ENCODE measurements at regions not wholly inside any gene's neighbourhood (a gene's known extent, or its start where the extent isn't known, plus 50 kb on each side); places are given as distances from the start of the nearest gene placed in this dataset.

DNA sequence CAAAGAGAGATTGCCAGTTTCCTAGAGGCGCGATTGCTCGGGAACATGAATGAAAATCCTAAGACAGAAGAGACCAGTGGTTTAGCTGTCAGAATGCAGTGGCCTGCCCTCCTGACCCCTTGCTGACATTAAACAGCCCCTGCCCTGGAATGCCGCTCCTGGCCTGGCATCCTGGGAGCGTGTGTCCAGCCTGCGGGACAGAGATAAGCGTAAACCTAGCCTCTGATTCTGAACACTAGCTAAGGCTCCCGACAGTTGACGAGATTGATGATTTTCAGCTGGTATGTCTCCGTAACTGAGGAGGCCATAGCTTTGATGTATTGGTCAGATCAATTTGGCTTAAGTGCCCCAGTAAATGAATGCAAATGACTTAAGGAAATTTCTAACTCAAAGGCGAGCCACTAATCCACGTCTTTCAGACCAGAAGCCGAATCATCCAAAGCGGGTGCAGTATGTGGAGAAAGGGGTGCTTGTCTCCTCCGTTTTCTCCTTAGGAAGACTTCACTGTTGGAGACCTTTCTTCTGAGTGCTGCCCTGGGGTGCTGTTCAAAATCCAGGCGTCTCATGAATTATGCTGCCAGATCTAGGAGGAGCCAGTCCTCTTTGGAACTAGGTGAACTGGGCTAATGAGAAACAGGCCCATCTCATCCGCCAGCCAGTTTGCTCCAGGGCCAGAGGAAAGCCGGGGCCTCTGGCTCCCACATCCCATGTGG lies 142.5 kb upstream of the L3MBTL4 start:
- no peak for TF ChIP-seq CTCF (conservative IDR thresholded peaks at IDR 0.05; ENCODE audit: low read length)
- TF ChIP-seq EZH2phosphoT487 (IDR thresholded peaks at IDR 0.05; ENCODE audit: borderline replicate concordance, low read depth, low read length) = no peak
